ENCODE measurements at regions not wholly inside any gene's neighbourhood (a gene's known extent, or its start where the extent isn't known, plus 50 kb on each side); places are given as distances from the start of the nearest gene placed in this dataset.

DNA sequence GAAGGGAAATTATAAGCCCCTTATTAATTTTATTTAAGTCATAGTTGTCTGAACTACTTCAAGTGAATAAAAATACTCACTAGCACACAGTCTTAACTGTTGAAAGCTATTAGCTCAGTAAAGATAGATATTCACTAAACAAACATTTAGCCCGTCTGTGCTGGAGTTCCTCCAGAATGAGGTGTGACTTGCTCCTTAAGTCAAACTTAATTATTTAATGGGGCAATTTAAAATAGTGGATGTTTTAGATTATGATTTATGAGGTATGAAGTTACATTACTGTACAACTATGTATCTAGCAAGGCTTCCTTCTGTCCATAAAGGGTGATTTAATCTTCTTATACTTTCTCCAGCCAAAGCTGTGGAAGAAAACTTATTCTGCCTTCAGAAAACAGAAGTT lies 414.0 kb upstream of the FLRT2 start:
- no peak for DNase-seq (ENCODE audit: low spot score in 2 of 2)
- 26 to 36% methylated on average over 1 of the region's 1 CpG for WGBS, 2 donors
- no peak overlapping the region for H3K4me3 ChIP-seq (ENCODE audit: low read depth, poor library complexity, severe bottlenecking)
- intact Hi-C loops (cut with DNase I; ENCODE audit: low total_unique reads): no loop called here
- TF ChIP-seq, protein P1, sequence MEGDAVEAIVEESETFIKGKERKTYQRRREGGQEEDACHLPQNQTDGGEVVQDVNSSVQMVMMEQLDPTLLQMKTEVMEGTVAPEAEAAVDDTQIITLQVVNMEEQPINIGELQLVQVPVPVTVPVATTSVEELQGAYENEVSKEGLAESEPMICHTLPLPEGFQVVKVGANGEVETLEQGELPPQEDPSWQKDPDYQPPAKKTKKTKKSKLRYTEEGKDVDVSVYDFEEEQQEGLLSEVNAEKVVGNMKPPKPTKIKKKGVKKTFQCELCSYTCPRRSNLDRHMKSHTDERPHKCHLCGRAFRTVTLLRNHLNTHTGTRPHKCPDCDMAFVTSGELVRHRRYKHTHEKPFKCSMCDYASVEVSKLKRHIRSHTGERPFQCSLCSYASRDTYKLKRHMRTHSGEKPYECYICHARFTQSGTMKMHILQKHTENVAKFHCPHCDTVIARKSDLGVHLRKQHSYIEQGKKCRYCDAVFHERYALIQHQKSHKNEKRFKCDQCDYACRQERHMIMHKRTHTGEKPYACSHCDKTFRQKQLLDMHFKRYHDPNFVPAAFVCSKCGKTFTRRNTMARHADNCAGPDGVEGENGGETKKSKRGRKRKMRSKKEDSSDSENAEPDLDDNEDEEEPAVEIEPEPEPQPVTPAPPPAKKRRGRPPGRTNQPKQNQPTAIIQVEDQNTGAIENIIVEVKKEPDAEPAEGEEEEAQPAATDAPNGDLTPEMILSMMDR (IDR thresholded peaks at IDR 0.05): no peak
- no peak for TF ChIP-seq POLR2A (IDR thresholded peaks at IDR 0.05)

GRCh38 chr14:85118274-85118673 lies 411.7 kb upstream of the FLRT2 start:
- 56 to 71% methylated on average over 5 of the region's 5 CpGs for WGBS, 2 donors
- intact Hi-C loops (cut with DNase I; ENCODE audit: low total_unique reads): no loop called here
- no peak for TF ChIP-seq POLR2A (IDR thresholded peaks at IDR 0.05)
- TF ChIP-seq, protein P1 (IDR thresholded peaks at IDR 0.05): no peak
- H3K4me3 ChIP-seq (ENCODE audit: low read depth, poor library complexity, severe bottlenecking): no peak overlapping the region
- DNase-seq (ENCODE audit: low spot score in 2 of 2): no peak

GRCh38 chr14:85122690-85123089 lies 407.3 kb upstream of the FLRT2 start:
- DNase-seq (ENCODE audit: low spot score in 2 of 2): no peak
- H3K4me3 ChIP-seq (ENCODE audit: low read depth, poor library complexity, severe bottlenecking): no peak overlapping the region
- no peak for TF ChIP-seq POLR2A (IDR thresholded peaks at IDR 0.05)
- TF ChIP-seq, protein P1 (IDR thresholded peaks at IDR 0.05): no peak
- intact Hi-C loops (cut with DNase I; ENCODE audit: low total_unique reads): no loop called here

DNA sequence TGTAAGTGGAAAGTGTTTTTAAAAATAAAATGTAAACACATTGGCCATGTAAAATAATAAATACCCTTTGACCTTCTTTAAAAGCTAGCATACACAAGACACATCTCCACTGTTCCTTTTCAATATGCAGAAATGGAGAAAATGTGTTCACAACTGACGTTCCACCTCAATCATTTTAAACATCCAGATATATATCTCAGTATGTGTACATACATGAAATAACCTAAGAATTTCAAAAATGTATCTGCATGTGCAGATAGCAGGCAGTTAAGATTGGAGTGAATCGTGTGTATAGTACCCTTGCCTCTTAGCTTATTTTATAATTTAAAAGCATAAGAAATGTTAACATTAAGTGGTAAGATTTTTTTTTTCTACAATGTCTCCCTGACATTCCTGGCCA lies 406.2 kb upstream of the FLRT2 start:
- intact Hi-C loops (cut with DNase I; ENCODE audit: low total_unique reads): no loop called here
- no peak for TF ChIP-seq POLR2A (IDR thresholded peaks at IDR 0.05)
- TF ChIP-seq, protein P1 (IDR thresholded peaks at IDR 0.05): no peak
- WGBS, 2 donors: 58 to 78% methylated on average over 2 of the region's 2 CpGs
- no peak overlapping the region for H3K4me3 ChIP-seq (ENCODE audit: low read depth, poor library complexity, severe bottlenecking)
- no peak for DNase-seq (ENCODE audit: low spot score in 2 of 2)

- TF ChIP-seq, protein P1 (IDR thresholded peaks at IDR 0.05): no peak
- no peak for TF ChIP-seq POLR2A (IDR thresholded peaks at IDR 0.05)
- DNase-seq (ENCODE audit: low spot score in 2 of 2): no peak
- H3K4me3 ChIP-seq (ENCODE audit: low read depth, poor library complexity, severe bottlenecking): no peak overlapping the region
- intact Hi-C loops (cut with DNase I; ENCODE audit: low total_unique reads): no loop called here
- WGBS, 2 donors: 84 to 87% methylated on average over 3 of the region's 3 CpGs
Measured at GRCh38 chr14:85124631-85125290, 405.2 kb upstream of the FLRT2 start.

DNA sequence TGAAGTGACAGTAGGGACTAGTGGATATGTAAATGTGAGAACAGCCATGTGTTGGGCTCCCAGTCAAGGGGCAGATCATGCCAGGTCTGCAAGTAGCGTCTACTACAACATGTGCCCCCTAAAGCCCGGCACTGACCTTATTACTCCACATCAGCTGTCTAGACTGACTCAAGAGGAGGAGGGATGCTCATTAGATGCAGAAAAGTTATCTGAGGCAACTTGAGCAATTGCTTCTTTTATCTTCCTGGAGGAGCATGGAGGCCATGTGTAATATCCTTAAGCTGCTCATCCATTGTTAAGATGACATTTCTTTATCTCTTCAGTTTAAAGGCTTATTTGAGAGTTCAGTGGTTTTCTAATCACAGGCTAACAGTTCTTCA lies 404.7 kb upstream of the FLRT2 start:
- H3K4me3 ChIP-seq (ENCODE audit: low read depth, poor library complexity, severe bottlenecking): no peak overlapping the region
- no peak for TF ChIP-seq POLR2A (IDR thresholded peaks at IDR 0.05)
- TF ChIP-seq, protein P1 (IDR thresholded peaks at IDR 0.05): no peak
- DNase-seq (ENCODE audit: low spot score in 2 of 2): no peak
- intact Hi-C loops (cut with DNase I; ENCODE audit: low total_unique reads): no loop called here
- WGBS, 2 donors: 73 to 98% methylated on average over 2 of the region's 2 CpGs
